ENCODE measurements at regions not wholly inside any gene's neighbourhood (a gene's known extent, or its start where the extent isn't known, plus 50 kb on each side); places are given as distances from the start of the nearest gene placed in this dataset.

DNA sequence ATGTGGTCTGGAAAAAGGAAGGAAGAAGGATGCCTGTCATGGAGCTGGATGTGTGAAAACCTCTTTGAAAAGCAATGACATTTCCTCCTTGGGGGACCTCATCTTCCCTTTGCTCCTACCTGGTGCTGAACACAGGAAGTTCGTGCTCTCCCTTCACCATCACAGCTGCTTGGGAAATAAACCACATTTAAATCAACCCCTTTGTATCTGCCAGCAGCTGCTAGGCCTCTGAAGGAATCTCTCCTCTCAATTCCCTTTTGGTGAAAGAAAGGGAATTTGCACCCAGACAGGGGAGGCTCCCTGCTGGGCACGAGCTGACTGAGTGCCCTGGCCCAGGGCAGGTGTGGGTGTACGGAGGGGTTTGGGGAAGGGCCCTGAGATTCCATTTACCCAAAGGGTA, 437.7 kb downstream of the TSHZ3 start:
- TF ChIP-seq EZH2phosphoT487 (IDR thresholded peaks at IDR 0.05; ENCODE audit: low read depth, severe bottlenecking, unreplicated experiment) (no peak), EZH2 (IDR thresholded peaks at IDR 0.05; ENCODE audit: borderline replicate concordance) (no peak)
- TF ChIP-seq, protein P1, sequence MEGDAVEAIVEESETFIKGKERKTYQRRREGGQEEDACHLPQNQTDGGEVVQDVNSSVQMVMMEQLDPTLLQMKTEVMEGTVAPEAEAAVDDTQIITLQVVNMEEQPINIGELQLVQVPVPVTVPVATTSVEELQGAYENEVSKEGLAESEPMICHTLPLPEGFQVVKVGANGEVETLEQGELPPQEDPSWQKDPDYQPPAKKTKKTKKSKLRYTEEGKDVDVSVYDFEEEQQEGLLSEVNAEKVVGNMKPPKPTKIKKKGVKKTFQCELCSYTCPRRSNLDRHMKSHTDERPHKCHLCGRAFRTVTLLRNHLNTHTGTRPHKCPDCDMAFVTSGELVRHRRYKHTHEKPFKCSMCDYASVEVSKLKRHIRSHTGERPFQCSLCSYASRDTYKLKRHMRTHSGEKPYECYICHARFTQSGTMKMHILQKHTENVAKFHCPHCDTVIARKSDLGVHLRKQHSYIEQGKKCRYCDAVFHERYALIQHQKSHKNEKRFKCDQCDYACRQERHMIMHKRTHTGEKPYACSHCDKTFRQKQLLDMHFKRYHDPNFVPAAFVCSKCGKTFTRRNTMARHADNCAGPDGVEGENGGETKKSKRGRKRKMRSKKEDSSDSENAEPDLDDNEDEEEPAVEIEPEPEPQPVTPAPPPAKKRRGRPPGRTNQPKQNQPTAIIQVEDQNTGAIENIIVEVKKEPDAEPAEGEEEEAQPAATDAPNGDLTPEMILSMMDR (IDR thresholded peaks at IDR 0.05; ENCODE audit: poor library complexity), result no peak

Measured in hepatocyte (in vitro differentiated cells).